ENCODE measurements at regions not wholly inside any gene's neighbourhood (a gene's known extent, or its start where the extent isn't known, plus 50 kb on each side); places are given as distances from the start of the nearest gene placed in this dataset.
"Not testable (repeated sequence)": the region's sequence is repeated elsewhere in the genome, so short reads cannot be mapped to it uniquely, and the experiment has no call there.

- not testable (repeated sequence) for DNase-seq
Observed at GRCh38 chr2:95654897-95655296, 63.1 kb downstream of the TRIM43 start.

- DNase-seq = not testable (repeated sequence)
Observed at GRCh38 chr2:95656553-95656952, 64.8 kb downstream of the TRIM43 start.

- not testable (repeated sequence) for DNase-seq
Observed at GRCh38 chr2:95657937-95658336, 66.1 kb downstream of the TRIM43 start.

GRCh38 chr2:95660766-95661562 lies 69.2 kb downstream of the TRIM43 start:
- DNase-seq = not testable (repeated sequence)

- not testable (repeated sequence) for DNase-seq
Observed at GRCh38 chr2:95663471-95664441, 72.0 kb downstream of the TRIM43 start.

GRCh38 chr2:95666636-95667035 lies 74.8 kb downstream of the TRIM43 start:
- DNase-seq = not testable (repeated sequence)

GRCh38 chr2:95667480-95667879 lies 75.7 kb downstream of the TRIM43 start:
- DNase-seq = no peak

- not testable (repeated sequence) for DNase-seq
Observed at GRCh38 chr2:95668934-95669333, 77.1 kb downstream of the TRIM43 start.

- DNase-seq = no peak
Observed at GRCh38 chr2:95669441-95669991, 77.7 kb downstream of the TRIM43 start.

- DNase-seq = no peak
Observed at GRCh38 chr2:95670167-95670566, 78.4 kb downstream of the TRIM43 start.

- DNase-seq = no peak
Observed at GRCh38 chr2:95670686-95671085, 78.9 kb downstream of the TRIM43 start.

- DNase-seq = not testable (repeated sequence)
Observed at GRCh38 chr2:95671171-95671570, 79.4 kb downstream of the TRIM43 start.

- not testable (repeated sequence) for DNase-seq
Observed at GRCh38 chr2:95671992-95672391, 80.2 kb downstream of the TRIM43 start.

- DNase-seq = not testable (repeated sequence)
Observed at GRCh38 chr2:95672500-95672899, 80.7 kb downstream of the TRIM43 start.

GRCh38 chr2:95674186-95674585 lies 82.4 kb downstream of the TRIM43 start:
- DNase-seq = no peak

GRCh38 chr2:95676573-95676972 lies 84.8 kb downstream of the TRIM43 start:
- DNase-seq = not testable (repeated sequence)

GRCh38 chr2:95677346-95677745 lies 85.5 kb downstream of the TRIM43 start:
- no peak for DNase-seq

GRCh38 chr2:95677833-95678232 lies 86.0 kb downstream of the TRIM43 start:
- DNase-seq = not testable (repeated sequence)

- not testable (repeated sequence) for DNase-seq
Observed at GRCh38 chr2:95681158-95681557, 89.4 kb downstream of the TRIM43 start.

GRCh38 chr2:95681589-95682081 lies 89.8 kb downstream of the TRIM43 start:
- not testable (repeated sequence) for DNase-seq

- peak; percentile 37 for DNase-seq
Observed at GRCh38 chr2:95682889-95683517, 91.2 kb downstream of the TRIM43 start.

GRCh38 chr2:95685513-95685912 lies 93.7 kb downstream of the TRIM43 start:
- DNase-seq = no peak

Measured in left hindlimb (tissue), 1 donor.